Karpas-422 (cell line): ENCODE measurements at regions not wholly inside any gene's neighbourhood (a gene's known extent, or its start where the extent isn't known, plus 50 kb on each side); places are given as distances from the start of the nearest gene placed in this dataset.

Source experiments
- DNase-seq: peaks from one replicate; pipeline ENCODE4 v3.0.0-alpha.2; 2015
- H2AFZ ChIP-seq: fragments of 200-600 bp; sonication (generic); 2 replicates; pipeline ENCODE4 v1.6.1; 2014; ENCODE audit warnings: antibody characterized with exemption, low read length, mixed read lengths
- H3K27ac ChIP-seq: fragments of 200-600 bp; sonication (generic); 2 replicates; pipeline ENCODE4 v1.5.1; 2014; ENCODE audit warnings: mild to moderate bottlenecking, low read length, moderate library complexity
- H3K27me3 ChIP-seq: fragments of 200-600 bp; sonication (generic); 2 replicates; pipeline ENCODE4 v1.6.1; 2014; ENCODE audit warnings: low read length, mixed read lengths
- H3K36me3 ChIP-seq: fragments of 200-600 bp; sonication (generic); 2 replicates; pipeline ENCODE4 v1.6.1; 2014; ENCODE audit warnings: low read length, mixed read lengths; ENCODE audit not compliant: insufficient read depth
- H3K4me1 ChIP-seq: fragments of 200-600 bp; sonication (generic); 2 replicates; pipeline ENCODE4 v1.6.1; 2014; ENCODE audit warnings: mild to moderate bottlenecking, low read length, mixed read lengths
- H3K4me2 ChIP-seq: fragments of 200-600 bp; sonication (generic); 2 replicates; pipeline ENCODE4 v1.6.1; 2014; ENCODE audit warnings: low read length, low read depth, mild to moderate bottlenecking; ENCODE audit not compliant: poor library complexity, severe bottlenecking
- H3K4me3 ChIP-seq: fragments of 200-600 bp; sonication (generic); 2 replicates; pipeline ENCODE4 v1.5.1; 2014; ENCODE audit warnings: mild to moderate bottlenecking, antibody characterized with exemption, low read length, mixed read lengths
- H3K79me2 ChIP-seq: fragments of 200-600 bp; sonication (generic); 2 replicates; pipeline ENCODE4 v1.6.1; 2014; ENCODE audit warnings: mild to moderate bottlenecking, low read length, mixed read lengths
- H3K9ac ChIP-seq: fragments of 200-600 bp; sonication (generic); 2 replicates; pipeline ENCODE4 v1.6.0; 2014; ENCODE audit warnings: low read length
- H3K9me2 ChIP-seq: fragments of 200-600 bp; sonication (generic), shearing (Covaris generic); replicated peaks from 2 replicates; pipeline ENCODE4 v1.6.0; 2014; ENCODE audit warnings: mild to moderate bottlenecking, low read length, moderate library complexity; ENCODE audit not compliant: insufficient read depth
- H3K9me3 ChIP-seq: fragments of 300-700, 200-600 bp; sonication (generic); 2 replicates; pipeline ENCODE4 v1.6.1; 2014; ENCODE audit warnings: low read length, mixed read lengths
- H4K20me1 ChIP-seq: fragments of 200-600 bp; sonication (generic); 2 replicates; pipeline ENCODE4 v1.6.1; 2014; ENCODE audit warnings: mild to moderate bottlenecking, antibody characterized with exemption, low read length, low read depth; ENCODE audit not compliant: insufficient read depth

DNA sequence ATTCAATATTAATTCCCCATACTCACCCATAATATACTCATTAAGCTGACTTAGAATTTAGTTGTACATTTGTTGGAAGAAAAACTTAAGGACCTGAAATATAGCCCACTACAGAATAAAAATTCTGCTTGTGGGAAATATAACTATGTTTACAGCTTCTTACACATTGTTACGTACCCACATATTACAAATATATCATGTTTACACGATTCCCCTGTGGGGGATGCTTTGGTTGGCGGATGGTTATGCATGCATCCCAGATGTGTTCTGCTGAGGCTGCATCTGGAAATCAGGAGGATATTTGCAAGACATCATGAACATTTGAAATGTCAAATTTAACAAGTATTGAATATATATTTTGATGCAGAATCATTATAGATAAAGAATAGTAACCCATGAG, 79.5 kb upstream of the KL start:
- DNase-seq, result no peak
- Histone ChIP-seq H2AFZ (no peak overlapping the region), H3K27ac (no peak overlapping the region), H3K9me3 (no peaks in the 10 kb centered on the region), H4K20me1 (no peaks in the 10 kb centered on the region), H3K9me2 (no peaks in the 10 kb centered on the region), H3K79me2 (no peaks in the 10 kb centered on the region), H3K9ac (no peak overlapping the region), H3K4me1 (no peaks in the 10 kb centered on the region), H3K4me2 (no peak overlapping the region), H3K27me3 (no peaks in the 10 kb centered on the region), H3K4me3 (no peak overlapping the region), H3K36me3 (no peaks in the 10 kb centered on the region)

DNA sequence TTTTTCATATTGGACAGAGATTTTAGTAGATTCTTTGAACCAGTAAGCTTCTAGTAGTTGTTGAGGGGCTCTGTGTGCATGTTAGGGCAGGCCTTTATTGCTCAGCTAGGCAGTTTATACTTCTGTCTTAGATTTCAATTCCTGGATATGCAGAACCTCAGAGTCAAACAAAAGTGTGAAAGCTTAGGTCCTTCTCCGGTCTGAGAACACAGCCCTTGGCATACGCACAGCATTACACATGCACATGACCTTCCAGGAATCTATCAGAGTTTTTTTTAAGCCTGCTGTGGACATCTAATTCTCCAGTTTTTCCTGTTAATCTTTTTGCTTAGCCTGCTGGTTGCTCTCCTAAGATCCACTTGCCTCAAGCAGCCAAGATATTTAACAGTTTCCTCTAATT, 77.9 kb upstream of the KL start:
- Histone ChIP-seq H3K4me2 (no peak overlapping the region), H3K4me3 (no peak overlapping the region), H3K27ac (no peak overlapping the region), H3K9ac (no peak overlapping the region), H3K79me2 (no peaks in the 10 kb centered on the region), H2AFZ (no peak overlapping the region), H3K4me1 (no peaks in the 10 kb centered on the region), H4K20me1 (no peaks in the 10 kb centered on the region), H3K27me3 (no peaks in the 10 kb centered on the region), H3K36me3 (no peaks in the 10 kb centered on the region), H3K9me2 (no peaks in the 10 kb centered on the region), H3K9me3 (no peaks in the 10 kb centered on the region)
- DNase-seq, result no peak

DNA sequence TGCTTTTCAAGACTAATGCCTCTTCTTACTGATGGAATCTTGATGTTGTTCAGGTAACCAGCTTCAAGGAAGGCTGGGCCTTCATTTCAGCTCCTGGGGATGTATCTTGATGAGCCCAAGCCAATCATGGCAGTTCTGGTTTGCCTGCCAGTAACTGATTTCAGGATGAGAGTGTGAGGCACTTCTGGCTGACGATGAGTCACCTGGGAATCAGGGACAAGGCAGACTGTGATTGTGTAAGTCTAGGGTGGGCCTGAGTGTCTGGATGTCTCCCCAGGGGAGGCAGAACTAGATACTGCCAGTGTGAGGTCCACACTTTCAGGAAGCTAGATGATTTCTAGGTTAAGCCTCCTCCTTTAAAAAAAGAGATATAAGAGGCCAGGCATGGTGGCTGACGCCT, 77.3 kb upstream of the KL start:
- Histone ChIP-seq H3K27me3 (no peaks in the 10 kb centered on the region), H3K9me3 (no peaks in the 10 kb centered on the region), H3K4me3 (no peak overlapping the region), H3K9ac (no peak overlapping the region), H3K9me2 (no peaks in the 10 kb centered on the region), H4K20me1 (no peaks in the 10 kb centered on the region), H3K79me2 (no peaks in the 10 kb centered on the region), H3K4me2 (no peak overlapping the region), H3K4me1 (no peaks in the 10 kb centered on the region), H3K36me3 (no peaks in the 10 kb centered on the region), H2AFZ (no peak overlapping the region), H3K27ac (no peak overlapping the region)
- DNase-seq, result no peak

- no peaks in the 10 kb centered on the region for H3K36me3 ChIP-seq
- DNase-seq, result no peak
- H3K4me2 ChIP-seq, result no peak overlapping the region
- H3K4me3 ChIP-seq, result no peak overlapping the region
- no peaks in the 10 kb centered on the region for H3K9me2 ChIP-seq
- no peak overlapping the region for H2AFZ ChIP-seq
- H3K9me3 ChIP-seq, result no peaks in the 10 kb centered on the region
- no peaks in the 10 kb centered on the region for H3K27me3 ChIP-seq
- H4K20me1 ChIP-seq, result no peaks in the 10 kb centered on the region
- H3K4me1 ChIP-seq, result no peaks in the 10 kb centered on the region
- no peak overlapping the region for H3K27ac ChIP-seq
- no peaks in the 10 kb centered on the region for H3K79me2 ChIP-seq
- no peak overlapping the region for H3K9ac ChIP-seq
These were observed 75.6 kb upstream of the KL start for GRCh38 chr13:32940601-32941000.

GRCh38 chr13:32941368-32941767, 74.9 kb upstream of the KL start:
- no peak overlapping the region for H2AFZ ChIP-seq
- H3K9me3 ChIP-seq, result no peaks in the 10 kb centered on the region
- no peaks in the 10 kb centered on the region for H3K36me3 ChIP-seq
- H3K27me3 ChIP-seq, result no peaks in the 10 kb centered on the region
- H3K27ac ChIP-seq, result no peak overlapping the region
- H3K9ac ChIP-seq, result no peak overlapping the region
- no peak overlapping the region for H3K4me2 ChIP-seq
- H3K79me2 ChIP-seq, result no peaks in the 10 kb centered on the region
- H4K20me1 ChIP-seq, result no peaks in the 10 kb centered on the region
- H3K4me1 ChIP-seq, result no peaks in the 10 kb centered on the region
- no peak for DNase-seq
- H3K9me2 ChIP-seq, result no peaks in the 10 kb centered on the region
- H3K4me3 ChIP-seq, result no peak overlapping the region

- H3K27me3 ChIP-seq, result no peaks in the 10 kb centered on the region
- no peaks in the 10 kb centered on the region for H3K4me1 ChIP-seq
- H3K79me2 ChIP-seq, result no peaks in the 10 kb centered on the region
- no peak overlapping the region for H3K4me2 ChIP-seq
- no peak overlapping the region for H3K4me3 ChIP-seq
- no peaks in the 10 kb centered on the region for H4K20me1 ChIP-seq
- H3K9ac ChIP-seq, result no peak overlapping the region
- H3K27ac ChIP-seq, result no peak overlapping the region
- no peak for DNase-seq
- H3K36me3 ChIP-seq, result no peaks in the 10 kb centered on the region
- H3K9me3 ChIP-seq, result no peaks in the 10 kb centered on the region
- H3K9me2 ChIP-seq, result no peaks in the 10 kb centered on the region
- H2AFZ ChIP-seq, result no peak overlapping the region
These were observed 69.7 kb upstream of the KL start for GRCh38 chr13:32946558-32946957.

DNA sequence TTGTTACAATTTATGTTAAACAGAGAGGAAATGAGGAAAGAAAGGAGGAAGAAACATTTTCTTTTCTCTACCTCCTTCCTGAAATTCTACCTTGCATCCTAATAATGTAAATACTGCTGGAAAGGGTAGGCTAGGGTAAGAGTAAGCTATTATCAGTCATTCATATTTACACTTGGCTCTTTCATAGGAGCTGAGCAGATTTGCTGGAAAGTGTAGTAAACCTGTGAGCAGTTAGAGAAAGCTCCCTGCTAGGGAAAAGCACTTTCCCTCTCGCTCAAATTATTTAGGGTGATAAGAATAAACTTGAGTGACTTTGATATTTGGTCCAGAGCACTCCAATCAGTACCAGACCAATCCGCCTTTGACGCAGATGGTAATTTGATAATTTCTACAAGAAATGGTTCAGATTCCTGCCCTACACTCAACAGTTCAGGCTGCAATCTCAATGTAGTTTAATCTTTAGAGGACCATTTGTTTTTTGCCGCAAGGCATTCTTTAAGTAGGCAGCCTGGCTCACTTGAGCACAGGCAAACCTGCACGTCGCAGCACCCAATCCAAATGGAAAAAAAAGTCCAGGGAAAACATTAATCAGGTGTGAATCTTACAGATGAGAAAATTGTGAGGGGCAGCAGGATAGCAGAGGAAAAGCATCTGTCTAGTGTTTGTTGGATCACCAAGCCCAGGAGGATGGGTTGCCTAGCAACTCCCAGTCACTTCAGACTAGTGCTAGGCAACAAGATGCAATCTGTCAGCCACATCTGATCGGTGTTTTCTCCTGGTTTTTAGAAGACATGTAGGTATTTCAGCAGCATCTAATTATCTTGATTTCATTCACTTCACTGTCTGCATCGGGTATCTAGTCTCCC, 68.6 kb upstream of the KL start:
- DNase-seq, result no peak
- H3K4me3 ChIP-seq, result no peak overlapping the region
- H3K27me3 ChIP-seq, result no peaks in the 10 kb centered on the region
- H3K4me1 ChIP-seq, result no peaks in the 10 kb centered on the region
- H3K9me2 ChIP-seq, result no peaks in the 10 kb centered on the region
- H3K9ac ChIP-seq, result no peak overlapping the region
- H3K27ac ChIP-seq, result no peak overlapping the region
- no peak overlapping the region for H2AFZ ChIP-seq
- H3K4me2 ChIP-seq, result no peak overlapping the region
- no peaks in the 10 kb centered on the region for H3K36me3 ChIP-seq
- H3K79me2 ChIP-seq, result no peaks in the 10 kb centered on the region
- H3K9me3 ChIP-seq, result no peaks in the 10 kb centered on the region
- no peaks in the 10 kb centered on the region for H4K20me1 ChIP-seq

GRCh38 chr13:32949820-32950219, 66.4 kb upstream of the KL start:
- H4K20me1 ChIP-seq, result no peaks in the 10 kb centered on the region
- H3K27me3 ChIP-seq, result no peaks in the 10 kb centered on the region
- no peaks in the 10 kb centered on the region for H3K4me1 ChIP-seq
- H3K9ac ChIP-seq, result no peak overlapping the region
- no peak overlapping the region for H3K4me3 ChIP-seq
- H3K4me2 ChIP-seq, result no peak overlapping the region
- DNase-seq, result no peak
- no peak overlapping the region for H3K27ac ChIP-seq
- no peaks in the 10 kb centered on the region for H3K36me3 ChIP-seq
- H3K9me3 ChIP-seq, result no peaks in the 10 kb centered on the region
- no peaks in the 10 kb centered on the region for H3K79me2 ChIP-seq
- no peak overlapping the region for H2AFZ ChIP-seq
- no peaks in the 10 kb centered on the region for H3K9me2 ChIP-seq
